GM21390 (cell line): ENCODE measurements at regions not wholly inside any gene's neighbourhood (a gene's known extent, or its start where the extent isn't known, plus 50 kb on each side); places are given as distances from the start of the nearest gene placed in this dataset.
"Not testable (repeated sequence)": the region's sequence is repeated elsewhere in the genome, so short reads cannot be mapped to it uniquely, and the experiment has no call there.

Experiments
- ATAC-seq: cut with Tn5 transposase; IDR thresholded peaks from one replicate; pipeline ENCODE4 v1.9.1; 2021; ENCODE audit not compliant: unreplicated experiment

DNA sequence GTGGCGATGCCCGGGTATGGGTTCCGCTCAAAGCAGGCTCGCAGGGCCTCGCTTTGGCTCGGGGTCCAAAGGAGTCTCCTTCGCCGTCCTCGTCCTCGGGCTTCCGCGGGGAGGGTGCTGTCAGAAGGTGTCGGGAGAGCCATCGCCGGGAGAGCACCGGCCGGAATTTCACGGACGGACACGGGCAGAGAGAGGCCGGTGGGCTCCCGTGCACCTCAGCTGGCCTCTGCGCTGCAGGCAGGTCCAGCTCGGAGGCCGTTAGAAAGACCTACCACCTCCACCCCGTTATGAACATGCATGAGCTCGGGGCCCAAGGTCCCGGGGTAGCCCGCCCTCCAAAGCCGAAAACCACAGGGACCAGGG, 1846.0 kb upstream of the DEFB115 start:
- not testable (repeated sequence) for ATAC-seq

- ATAC-seq, result no peak
Measured at GRCh38 chr20:29419378-29419777, 1838.1 kb upstream of the DEFB115 start.

DNA sequence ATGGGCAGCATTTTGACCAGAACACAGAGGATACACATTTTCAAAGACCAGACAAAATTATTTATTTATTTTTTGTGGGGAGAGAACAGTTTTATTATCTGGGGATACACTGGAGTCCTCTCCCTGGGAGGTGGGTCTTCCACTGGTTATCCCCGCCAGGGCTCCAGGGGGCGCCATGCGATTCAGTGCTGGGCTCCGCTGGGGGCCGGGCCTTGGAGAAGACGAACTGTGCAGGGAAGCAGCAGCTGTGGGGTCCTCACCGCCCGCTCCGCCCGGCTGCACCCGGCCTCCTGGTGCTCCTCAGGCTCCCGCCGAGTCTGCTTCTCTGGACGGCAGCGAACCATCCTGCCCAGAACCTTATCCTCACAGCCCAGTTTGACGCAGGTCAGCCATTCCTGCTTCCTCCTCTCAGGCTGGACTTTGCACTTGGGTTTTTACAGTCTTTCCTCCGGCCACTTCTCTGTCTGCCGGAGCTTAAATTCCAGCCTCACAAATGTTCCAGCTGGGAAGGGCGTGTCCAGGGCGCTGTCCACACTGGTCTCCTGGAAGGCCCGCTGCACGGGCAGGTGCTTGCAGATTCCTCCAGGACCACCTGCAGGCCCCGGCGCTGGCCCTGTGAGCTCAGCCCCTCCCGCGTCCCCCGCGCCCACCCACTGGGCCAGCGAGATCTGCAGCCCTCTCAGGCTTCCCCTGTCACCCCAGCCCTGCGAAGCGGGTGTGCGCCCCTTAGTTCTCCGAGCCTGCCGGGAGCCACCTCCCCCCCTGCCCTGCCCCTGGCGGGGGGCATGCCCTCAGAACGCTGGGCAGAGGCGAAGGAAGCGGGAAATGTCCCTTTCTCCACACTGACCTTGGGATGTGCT, 1830.0 kb upstream of the DEFB115 start:
- no peak for ATAC-seq

DNA sequence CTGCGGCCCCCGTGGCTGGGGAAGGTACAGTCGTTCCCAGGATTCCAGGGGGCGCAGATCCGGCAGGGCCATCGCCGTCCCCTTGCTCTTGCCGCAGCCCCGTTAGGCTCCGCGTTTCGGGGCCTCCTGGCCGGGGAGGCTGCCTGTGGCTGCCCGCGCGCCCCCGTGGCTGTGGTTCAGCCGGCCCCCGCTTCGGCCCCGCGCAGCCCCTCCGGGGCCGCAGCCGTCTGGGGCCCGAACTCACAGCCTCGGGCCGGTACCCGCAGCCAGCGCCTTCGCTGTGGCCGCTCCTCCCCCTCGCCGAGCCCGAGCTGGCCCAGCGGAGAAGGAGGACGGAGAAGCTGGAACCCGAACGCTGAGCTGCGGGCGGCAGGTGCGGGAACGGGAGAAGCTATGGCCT, 1826.9 kb upstream of the DEFB115 start:
- ATAC-seq, result no peak

DNA sequence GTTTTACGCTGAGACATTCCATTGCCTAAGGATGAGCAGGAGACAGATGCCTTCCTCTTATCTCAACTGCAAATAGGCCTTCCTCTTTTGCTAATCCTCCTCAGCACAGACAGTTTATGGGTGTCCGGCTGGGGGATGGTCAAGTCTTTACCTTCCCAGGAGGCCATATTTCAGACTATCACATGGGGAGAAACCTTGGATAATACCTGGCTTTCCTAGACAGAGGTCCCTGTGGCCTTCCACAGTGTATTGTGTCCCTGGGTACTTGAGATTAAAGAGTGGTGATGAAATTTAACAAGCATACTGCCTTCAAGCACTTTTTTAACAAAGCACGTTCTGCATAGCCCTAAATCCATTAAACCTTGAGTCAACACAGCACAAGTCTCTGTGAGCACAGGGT, 1816.7 kb upstream of the DEFB115 start:
- not testable (repeated sequence) for ATAC-seq

DNA sequence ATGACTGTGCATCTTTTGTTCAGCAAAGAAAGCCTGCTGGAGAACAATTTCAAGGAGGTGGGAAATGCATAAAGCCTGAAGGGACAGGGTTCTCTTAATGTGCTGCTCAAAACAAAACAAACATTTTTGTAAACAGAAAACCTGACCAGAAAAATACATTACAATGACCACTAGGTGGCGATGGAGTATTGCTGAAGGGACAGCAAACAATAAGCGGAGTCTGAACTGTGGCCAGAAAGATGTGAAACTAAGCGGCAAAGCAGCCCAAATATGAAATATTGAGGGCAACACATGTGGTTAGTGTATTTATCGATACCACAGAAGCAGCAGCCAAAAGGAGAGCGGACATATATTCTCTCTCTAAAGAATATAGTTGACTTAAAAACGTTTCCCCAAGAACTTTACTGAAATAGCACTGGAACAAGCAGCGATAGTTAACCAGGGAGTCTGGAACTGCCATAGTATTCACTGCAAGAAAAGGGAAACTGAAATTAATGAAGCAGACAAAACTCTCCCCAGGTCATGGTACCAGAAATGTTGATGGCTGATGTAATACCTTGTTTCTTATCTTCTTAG, 1814.2 kb upstream of the DEFB115 start:
- ATAC-seq, result not testable (repeated sequence)

- peak; percentile 70 for ATAC-seq
Measured at GRCh38 chr20:29443819-29444218, 1813.6 kb upstream of the DEFB115 start.

- ATAC-seq, result peak; percentile 72
Measured at GRCh38 chr20:29445050-29445907, 1812.2 kb upstream of the DEFB115 start.

- not testable (repeated sequence) for ATAC-seq
Measured at GRCh38 chr20:29447517-29448484, 1809.7 kb upstream of the DEFB115 start.

DNA sequence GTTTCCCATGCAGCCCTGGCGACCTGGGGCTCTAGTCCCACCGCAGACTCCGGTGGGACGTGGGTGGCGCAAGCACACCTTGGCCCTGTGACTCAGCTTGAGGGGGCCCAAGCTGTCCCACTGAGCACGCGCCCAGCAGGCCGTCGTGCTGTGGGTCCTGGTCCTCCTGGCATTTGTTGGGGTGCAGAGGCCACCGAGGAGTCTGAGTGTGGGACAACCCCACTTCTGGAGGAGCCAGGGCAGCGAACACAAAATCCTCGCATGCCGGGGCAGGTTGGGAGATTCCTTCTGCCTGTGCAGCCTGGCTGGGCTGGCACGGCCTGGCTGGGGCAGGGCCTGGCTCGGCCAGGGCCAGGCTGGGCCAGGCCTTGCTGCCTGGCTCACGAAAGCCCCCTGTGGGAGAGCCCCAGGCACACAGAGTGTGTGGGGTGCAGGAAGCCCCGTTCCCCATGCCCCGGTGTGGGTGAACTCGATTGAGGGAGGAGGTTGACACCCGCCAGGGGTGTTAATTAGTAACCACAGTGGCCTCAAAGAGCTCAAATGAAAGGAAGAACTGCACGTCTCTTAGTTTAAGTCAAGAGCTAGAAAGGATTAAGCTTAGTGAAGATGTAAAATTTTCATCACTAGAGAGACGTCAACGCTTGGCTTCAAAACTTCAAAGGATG, 1808.5 kb upstream of the DEFB115 start:
- ATAC-seq, result no peak

GRCh38 chr20:29452186-29452585, 1805.3 kb upstream of the DEFB115 start:
- no peak for ATAC-seq

DNA sequence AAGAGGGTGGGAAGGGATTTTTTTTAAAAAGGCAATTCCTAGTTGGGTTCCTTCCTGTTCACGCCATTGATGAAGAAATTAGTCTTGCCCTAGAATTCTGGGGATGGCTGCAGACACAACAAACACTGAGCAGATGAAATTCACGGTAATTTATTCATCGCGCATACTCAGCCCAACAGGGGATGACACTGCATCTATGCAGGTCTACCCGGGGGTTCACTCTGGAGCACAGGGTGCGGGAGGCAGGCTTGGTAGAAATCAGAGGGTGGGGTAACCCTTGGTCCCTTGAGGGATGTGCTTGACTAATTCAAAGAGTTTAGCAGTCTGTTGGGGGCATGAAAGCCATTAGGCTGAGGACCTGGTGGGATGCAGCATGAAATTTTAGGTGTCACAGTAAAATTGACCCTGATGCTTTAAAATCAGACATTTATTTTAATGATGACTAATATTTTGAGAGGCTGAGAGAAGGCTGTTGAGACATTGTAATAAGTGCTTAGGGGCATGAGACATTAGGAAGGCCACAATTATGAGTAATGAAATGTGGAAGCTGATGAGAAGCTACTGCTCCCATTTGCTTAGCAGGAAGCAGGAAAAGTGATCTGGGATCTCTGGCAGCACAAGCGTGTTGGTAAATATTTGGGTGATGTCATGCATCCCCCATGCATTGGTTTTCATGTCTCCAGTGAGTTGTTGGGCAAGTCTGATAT, 1800.3 kb upstream of the DEFB115 start:
- not testable (repeated sequence) for ATAC-seq

DNA sequence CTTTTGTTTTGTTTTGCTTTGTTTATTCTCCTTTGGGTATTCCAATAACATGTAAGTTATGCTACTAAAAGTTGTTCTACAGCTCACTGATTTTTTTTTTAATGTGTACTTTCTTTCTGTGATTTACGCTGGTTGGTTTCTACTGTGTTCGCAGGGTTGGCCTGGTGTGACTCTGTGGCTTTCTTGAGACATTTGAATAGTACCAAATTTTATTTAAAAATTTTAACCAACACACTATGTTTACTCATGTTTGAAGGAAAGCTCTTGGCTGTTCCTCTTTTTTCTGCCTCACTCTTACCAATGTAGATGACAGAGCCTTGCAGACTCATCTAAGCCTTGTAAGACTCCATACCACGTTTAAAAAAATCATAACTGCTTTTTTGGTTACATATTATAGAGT, 1784.9 kb upstream of the DEFB115 start:
- ATAC-seq, result no peak

DNA sequence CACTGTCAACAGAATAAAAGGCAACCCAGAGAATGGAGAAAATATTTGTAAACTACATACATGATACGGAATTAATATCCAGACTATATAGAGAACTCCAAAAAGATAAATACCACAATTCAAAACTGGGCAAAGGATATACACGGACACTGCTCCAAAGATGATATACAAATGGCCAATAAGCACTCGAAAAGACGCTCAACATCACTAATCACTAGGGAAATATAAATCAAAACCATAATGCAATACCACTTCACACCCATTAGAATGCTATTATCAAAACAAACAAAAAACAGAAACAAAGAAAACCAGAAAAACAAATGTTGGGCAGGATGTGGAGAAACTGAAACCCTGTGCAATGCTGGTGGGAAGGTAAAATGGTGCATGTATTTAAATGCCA, 1764.6 kb upstream of the DEFB115 start:
- not testable (repeated sequence) for ATAC-seq

- ATAC-seq, result not testable (repeated sequence)
Measured at GRCh38 chr20:29496767-29497166, 1760.7 kb upstream of the DEFB115 start.

- no peak for ATAC-seq
Measured at GRCh38 chr20:29497261-29497671, 1760.2 kb upstream of the DEFB115 start.

DNA sequence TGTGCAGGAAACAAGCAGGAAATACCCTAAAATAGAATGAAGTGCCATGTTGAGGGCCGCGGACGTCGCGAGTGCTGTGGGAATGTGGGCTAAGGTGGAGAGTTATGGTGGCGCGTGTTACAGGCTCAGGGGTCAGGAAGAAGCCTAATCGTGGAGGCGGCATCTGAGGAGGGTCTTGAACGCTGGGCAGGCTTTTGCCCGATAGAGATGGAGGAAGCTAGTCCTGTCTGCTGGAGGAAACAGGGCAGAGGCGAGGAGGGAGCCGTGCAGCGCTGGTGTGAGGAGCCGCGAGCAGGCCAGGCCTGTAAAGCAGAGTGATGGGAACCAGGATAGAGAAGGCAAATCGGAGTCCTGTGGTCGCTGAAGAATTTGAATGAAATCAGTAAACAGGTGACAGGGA, 1759.8 kb upstream of the DEFB115 start:
- not testable (repeated sequence) for ATAC-seq

DNA sequence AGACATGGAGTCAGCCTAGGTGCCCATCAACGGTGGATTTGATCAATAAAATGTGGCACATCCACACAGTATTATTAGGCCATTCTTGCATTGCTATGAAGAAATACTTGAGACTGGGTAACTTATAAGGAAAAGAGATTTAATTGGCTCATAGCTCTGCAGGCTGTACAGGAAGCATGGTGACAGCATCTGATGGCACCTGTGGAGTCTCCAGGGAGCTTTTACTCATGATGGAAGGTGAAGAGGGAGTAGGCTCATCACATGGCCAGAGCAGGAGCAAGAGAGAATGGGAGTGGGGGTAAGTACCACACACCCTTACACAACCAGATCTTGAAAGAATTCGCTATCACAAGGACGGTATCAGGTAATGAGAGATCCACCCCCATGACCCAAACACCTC, 1756.7 kb upstream of the DEFB115 start:
- not testable (repeated sequence) for ATAC-seq

DNA sequence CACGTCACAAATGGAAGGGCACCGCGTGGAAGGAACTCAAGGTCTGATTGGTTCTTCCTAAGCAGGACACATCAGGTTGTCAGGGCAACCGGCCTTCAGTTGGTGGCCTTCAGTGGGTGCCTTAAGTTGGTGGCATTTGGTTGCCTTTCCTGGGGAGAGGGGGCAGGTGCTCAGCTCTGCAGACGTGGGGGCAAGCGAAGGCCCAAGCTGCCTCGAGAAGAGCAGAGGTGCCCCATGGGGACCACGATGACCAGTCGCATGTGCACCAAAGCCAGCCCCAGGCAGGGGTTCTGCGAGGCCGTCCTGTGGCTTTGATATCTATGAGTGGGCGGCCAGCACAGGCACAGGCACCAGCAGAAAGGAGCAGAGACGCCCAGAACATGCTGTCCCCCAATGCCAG, 1742.8 kb upstream of the DEFB115 start:
- ATAC-seq, result not testable (repeated sequence)
